T-cell (primary cell): ENCODE measurements at regions not wholly inside any gene's neighbourhood (a gene's known extent, or its start where the extent isn't known, plus 50 kb on each side); places are given as distances from the start of the nearest gene placed in this dataset.

ENCODE experiments used
- ATAC-seq, 4 experiments: fragments of 200-7000 bp in 3 of 4; fragments of 150-1000 bp in 1 of 4; cut with Tn5 transposase; replicated peaks in 1 of 4; 1 replicate in 3 of 4; 2 replicates in 1 of 4; pipeline ENCODE4 v1.10.0; 2021; ENCODE audit warnings: moderate library complexity in 3 of 4, mild to moderate bottlenecking in 2 of 4, moderate number of reproducible peaks in 1 of 4
- CTCF ChIA-PET, 2 donors: fragments of 300-600 bp; sonication (Branson Sonifier 250); formaldehyde crosslinking; loops; one replicate each; lab custom pipeline; 2022; ENCODE audit warnings: antibody characterized with exemption in 2 of 2; lab: Charles Lee
- POLR2A ChIA-PET, 2 donors: fragments of 300-600 bp; sonication (Branson Sonifier 250); formaldehyde crosslinking; loops; one replicate each; lab custom pipeline; 2022; ENCODE audit warnings: antibody characterized with exemption in 2 of 2; lab: Charles Lee
- DNase-seq, 35 experiments: peaks; one replicate each; pipeline versions ENCODE4 v3.0.0 to v3.0.0-alpha.2; 2013 to 2023
- H3K27ac ChIP-seq: one replicate; pipeline ENCODE4 v1.5.1; 2013; ENCODE audit warnings: low read length
- H3K27me3 ChIP-seq, 2 experiments: replicated peaks in 1 of 2; 1 replicate in 1 of 2; 2 replicates in 1 of 2; pipeline versions ENCODE4 v1.6.1 to v1.7.0; 2013; ENCODE audit warnings: low read length in 1 of 2, mixed read lengths in 1 of 2; ENCODE audit not compliant: control insufficient read depth in 2 of 2, insufficient read depth in 2 of 2; ENCODE audit errors: extremely low read depth in 1 of 2
- H3K36me3 ChIP-seq, 2 donors: 1 replicate in 1 of 2; 2 replicates in 1 of 2; pipeline versions ENCODE4 v1.6.1 to v1.7.0; 2013; ENCODE audit warnings: low read length in 1 of 2; ENCODE audit not compliant: control insufficient read depth in 2 of 2, insufficient read depth in 1 of 2; ENCODE audit errors: extremely low read depth in 1 of 2
- H3K4me1 ChIP-seq, 2 experiments: 1 replicate in 1 of 2; 2 replicates in 1 of 2; pipeline versions ENCODE4 v1.6.1 to v1.7.0; 2013; ENCODE audit warnings: low read length in 2 of 2, mixed read lengths in 1 of 2; ENCODE audit not compliant: insufficient read depth in 2 of 2, control insufficient read depth in 1 of 2; ENCODE audit errors: extremely low read depth in 1 of 2
- H3K4me3 ChIP-seq, 2 donors: 1 replicate in 1 of 2; 2 replicates in 1 of 2; pipeline versions ENCODE4 v1.5.1 to v1.7.0; 2013; ENCODE audit warnings: mild to moderate bottlenecking in 2 of 2, low read length in 1 of 2, moderate library complexity in 1 of 2; ENCODE audit not compliant: control insufficient read depth in 1 of 2; ENCODE audit errors: extremely low read depth in 1 of 2
- H3K9me3 ChIP-seq: 2 replicates; pipeline ENCODE4 v1.7.0; 2013
- H3K27ac Mint-ChIP-seq, 2 donors: one replicate each; pipeline ENCODE4 v1.8.0; 2020 to 2021; ENCODE audit warnings: mild to moderate bottlenecking in 2 of 2, mixed read lengths in 2 of 2
- H3K27me3 Mint-ChIP-seq, 2 donors: one replicate each; pipeline ENCODE4 v1.8.0; 2021 to 2022; ENCODE audit warnings: mixed read lengths in 2 of 2
- H3K36me3 Mint-ChIP-seq: one replicate; pipeline ENCODE4 v1.8.0; 2021; ENCODE audit warnings: mixed read lengths
- H3K4me1 Mint-ChIP-seq, 3 donors: one replicate each; pipeline ENCODE4 v1.8.0; 2020 to 2022; ENCODE audit warnings: mixed read lengths in 3 of 3, mild to moderate bottlenecking in 1 of 3
- H3K4me3 Mint-ChIP-seq, 3 donors: one replicate each; pipeline ENCODE4 v1.8.0; 2020 to 2022; ENCODE audit warnings: mild to moderate bottlenecking in 3 of 3, mixed read lengths in 3 of 3, moderate library complexity in 3 of 3
- H3K9me3 Mint-ChIP-seq, 3 donors: one replicate each; pipeline ENCODE4 v1.8.0; 2020 to 2022; ENCODE audit warnings: mixed read lengths in 3 of 3
- WGBS: methylation state at CpG from one replicate; pipeline ENCODE4 v1.1.5; 2013; ENCODE audit warnings: missing lambda C conversion rate; ENCODE audit not compliant: insufficient coverage; 5-methylcytosine and 5-hydroxymethylcytosine counted together

GRCh38 chr4:19969492-19969891 is 282.2 kb upstream of the SLIT2 start:
- Histone ChIP-seq H3K27me3 (no peaks in the 10 kb centered on the region), H3K9me3 (no peaks in the 10 kb centered on the region), H3K27ac (no peak overlapping the region), H3K36me3 (no peaks in the 10 kb centered on the region), H3K4me3 (no peak overlapping the region), H3K4me1 (no peaks in the 10 kb centered on the region)
- Mint-ChIP-seq H3K27me3 (no peaks in the 10 kb centered on the region), H3K4me3 (no peak overlapping the region), H3K27ac (no peak overlapping the region), H3K36me3 (no peaks in the 10 kb centered on the region), H3K9me3 (peaks cover 6 to 17% (median 6%) of the 10 kb centered on the region in 3 donors), H3K4me1 (no peaks in the 10 kb centered on the region)
- no peak for DNase-seq
- ChIA-PET POLR2A (no interaction called here), CTCF (no interaction called here)
- ATAC-seq = no peak
- WGBS = 73% methylated on average over 2 of the region's 2 CpGs

GRCh38 chr4:19961091-19961490 is 290.6 kb upstream of the SLIT2 start:
- ChIA-PET CTCF (no interaction called here), POLR2A (no interaction called here)
- Histone ChIP-seq H3K4me1 (no peaks in the 10 kb centered on the region), H3K9me3 (no peaks in the 10 kb centered on the region), H3K36me3 (no peaks in the 10 kb centered on the region), H3K4me3 (no peak overlapping the region), H3K27me3 (no peaks in the 10 kb centered on the region), H3K27ac (no peak overlapping the region)
- H3K9me3 Mint-ChIP-seq = peaks cover 9 to 16% (median 13%) of the 10 kb centered on the region in 3 donors
- no peak for DNase-seq
- H3K4me3 Mint-ChIP-seq = no peak overlapping the region
- ATAC-seq = no peak
- no peaks in the 10 kb centered on the region for H3K36me3 Mint-ChIP-seq
- no peaks in the 10 kb centered on the region for H3K27me3 Mint-ChIP-seq
- WGBS = no CpG with 5 or more reads among the region's 1 CpG
- H3K4me1 Mint-ChIP-seq = no peaks in the 10 kb centered on the region
- H3K27ac Mint-ChIP-seq = no peak overlapping the region

GRCh38 chr4:19958848-19959247 is 292.9 kb upstream of the SLIT2 start:
- Mint-ChIP-seq H3K9me3 (peaks cover 9 to 22% (median 19%) of the 10 kb centered on the region in 3 donors), H3K4me1 (no peaks in the 10 kb centered on the region), H3K4me3 (no peak overlapping the region), H3K27me3 (no peaks in the 10 kb centered on the region), H3K36me3 (no peaks in the 10 kb centered on the region), H3K27ac (no peak overlapping the region)
- Histone ChIP-seq H3K4me1 (no peaks in the 10 kb centered on the region), H3K27me3 (no peaks in the 10 kb centered on the region), H3K27ac (no peak overlapping the region), H3K9me3 (no peaks in the 10 kb centered on the region), H3K36me3 (no peaks in the 10 kb centered on the region), H3K4me3 (no peak overlapping the region)
- CTCF ChIA-PET = no interaction called here
- ATAC-seq (no peak), DNase-seq (no peak)
- POLR2A ChIA-PET = interaction anchor here in 1 of 2 donors (0.5 kb wide), 1 partner anchor 572 kb away, joined by 7 read pairs; no protein-coding TSS in a partner anchor
- no CpG with 5 or more reads among the region's 2 CpGs for WGBS

- ATAC-seq = no peak
- ChIA-PET POLR2A (no interaction called here), CTCF (no interaction called here)
- H3K4me1 Mint-ChIP-seq = no peaks in the 10 kb centered on the region
- Histone ChIP-seq H3K27ac (no peak overlapping the region), H3K4me3 (no peak overlapping the region), H3K36me3 (no peaks in the 10 kb centered on the region), H3K9me3 (no peaks in the 10 kb centered on the region), H3K4me1 (no peaks in the 10 kb centered on the region), H3K27me3 (no peaks in the 10 kb centered on the region)
- whole genome bisulfite sequencing = no CpG with 5 or more reads among the region's 1 CpG
- H3K27ac Mint-ChIP-seq = no peak overlapping the region
- DNase-seq = no peak
- H3K36me3 Mint-ChIP-seq = no peaks in the 10 kb centered on the region
- peaks cover 12 to 13% (median 12%) of the 10 kb centered on the region in 3 donors for H3K9me3 Mint-ChIP-seq
- no peaks in the 10 kb centered on the region for H3K27me3 Mint-ChIP-seq
- no peak overlapping the region for H3K4me3 Mint-ChIP-seq
Measured at GRCh38 chr4:19947349-19947748, 304.4 kb upstream of the SLIT2 start.

- H3K27ac Mint-ChIP-seq = no peak overlapping the region
- no peak overlapping the region for H3K4me3 Mint-ChIP-seq
- POLR2A ChIA-PET = no interaction called here
- peaks cover 10 to 20% (median 14%) of the 10 kb centered on the region in 3 donors for H3K9me3 Mint-ChIP-seq
- no peaks in the 10 kb centered on the region for H3K27me3 Mint-ChIP-seq
- ATAC-seq (no peak), DNase-seq (no peak)
- H3K27ac ChIP-seq = no peak overlapping the region
- H3K4me3 ChIP-seq = no peak overlapping the region
- no CpG with 5 or more reads among the region's 3 CpGs for WGBS
- H3K9me3 ChIP-seq = no peaks in the 10 kb centered on the region
- CTCF ChIA-PET = no interaction called here
- no peaks in the 10 kb centered on the region for H3K36me3 ChIP-seq
- H3K4me1 Mint-ChIP-seq = no peaks in the 10 kb centered on the region
- no peaks in the 10 kb centered on the region for H3K27me3 ChIP-seq
- H3K4me1 ChIP-seq = no peaks in the 10 kb centered on the region
- no peaks in the 10 kb centered on the region for H3K36me3 Mint-ChIP-seq
Measured at GRCh38 chr4:19945979-19946380, 305.7 kb upstream of the SLIT2 start.

GRCh38 chr4:19945501-19945900 is 306.2 kb upstream of the SLIT2 start:
- CTCF ChIA-PET = no interaction called here
- H3K27me3 Mint-ChIP-seq = no peaks in the 10 kb centered on the region
- no peak for DNase-seq

GRCh38 chr4:19944806-19945205 is 306.9 kb upstream of the SLIT2 start:
- H3K27ac Mint-ChIP-seq = no peak overlapping the region
- ATAC-seq = no peak
- ChIA-PET CTCF (no interaction called here), POLR2A (no interaction called here)
- H3K27me3 ChIP-seq = no peaks in the 10 kb centered on the region
- peaks cover 10 to 24% (median 14%) of the 10 kb centered on the region in 3 donors for H3K9me3 Mint-ChIP-seq
- no CpG with 5 or more reads among the region's 2 CpGs for WGBS
- no peaks in the 10 kb centered on the region for H3K9me3 ChIP-seq
- H3K36me3 ChIP-seq = no peaks in the 10 kb centered on the region
- no peak overlapping the region for H3K27ac ChIP-seq
- H3K27me3 Mint-ChIP-seq = no peaks in the 10 kb centered on the region
- no peak overlapping the region for H3K4me3 ChIP-seq
- no peaks in the 10 kb centered on the region for H3K4me1 ChIP-seq
- no peaks in the 10 kb centered on the region for H3K4me1 Mint-ChIP-seq
- H3K36me3 Mint-ChIP-seq = no peaks in the 10 kb centered on the region
- H3K4me3 Mint-ChIP-seq = no peak overlapping the region
- no peak for DNase-seq

More at GRCh38 chr4:19945501-19945900, 306.2 kb upstream of the SLIT2 start:
- H3K4me1 Mint-ChIP-seq = no peaks in the 10 kb centered on the region
- Histone ChIP-seq H3K9me3 (no peaks in the 10 kb centered on the region), H3K4me3 (no peak overlapping the region), H3K27ac (no peak overlapping the region), H3K4me1 (no peaks in the 10 kb centered on the region), H3K36me3 (no peaks in the 10 kb centered on the region), H3K27me3 (no peaks in the 10 kb centered on the region)
- no CpG with 5 or more reads among the region's 2 CpGs for WGBS
- H3K9me3 Mint-ChIP-seq = peaks cover 10 to 23% (median 14%) of the 10 kb centered on the region in 3 donors
- POLR2A ChIA-PET = no interaction called here
- no peaks in the 10 kb centered on the region for H3K36me3 Mint-ChIP-seq
- no peak for ATAC-seq
- H3K27ac Mint-ChIP-seq = no peak overlapping the region
- H3K4me3 Mint-ChIP-seq = no peak overlapping the region
